WTC11 (cell line): ENCODE measurements at regions not wholly inside any gene's neighbourhood (a gene's known extent, or its start where the extent isn't known, plus 50 kb on each side); places are given as distances from the start of the nearest gene placed in this dataset.

Source experiments
- ATAC-seq: fragments of 200-7000 bp; cut with Tn5 transposase; 2 replicates; pipeline ENCODE4 v1.10.0; 2021; ENCODE audit warnings: mild to moderate bottlenecking, moderate library complexity
- CTCF ChIA-PET: fragments of 300-600 bp; sonication (Branson Sonifier 250); formaldehyde crosslinking; loops from one replicate; lab custom pipeline; 2021; ENCODE audit warnings: antibody characterized with exemption; lab: Charles Lee
- POLR2A ChIA-PET: fragments of 350-600 bp; sonication (Branson Sonifier 250); formaldehyde crosslinking; loops from one replicate; lab custom pipeline; 2021; ENCODE audit warnings: antibody characterized with exemption; lab: Charles Lee
- DNase-seq: peaks from one replicate; pipeline ENCODE4 v3.0.0; 2021; ENCODE audit warnings: low spot score
- H3K27ac Mint-ChIP-seq: 2 replicates; pipeline ENCODE4 v1.8.0; 2021; ENCODE audit warnings: mixed read lengths
- H3K27me3 Mint-ChIP-seq: 2 replicates; pipeline ENCODE4 v1.8.0; 2021; ENCODE audit warnings: low read depth, mild to moderate bottlenecking, moderate library complexity, mixed read lengths
- H3K36me3 Mint-ChIP-seq: 2 replicates; pipeline ENCODE4 v1.8.0; 2021; ENCODE audit warnings: mixed read lengths
- H3K4me1 Mint-ChIP-seq: 2 replicates; pipeline ENCODE4 v1.8.0; 2022; ENCODE audit warnings: mixed read lengths
- H3K4me3 Mint-ChIP-seq: 2 replicates; pipeline ENCODE4 v1.8.0; 2021; ENCODE audit warnings: mild to moderate bottlenecking, moderate library complexity, mixed read lengths
- H3K9me3 Mint-ChIP-seq: 2 replicates; pipeline ENCODE4 v1.8.0; 2021; ENCODE audit warnings: mixed read lengths
- CREM ChIP-seq: sonication (generic); formaldehyde crosslinking; IDR thresholded peaks from 2 replicates; pipeline ENCODE4 v1.8.1; 2022; ENCODE audit warnings: mild to moderate bottlenecking, missing genetic modification reagents, moderate library complexity
- E2F5 ChIP-seq: sonication (generic); formaldehyde crosslinking; IDR thresholded peaks from 2 replicates; pipeline ENCODE4 v1.8.1; 2022; ENCODE audit warnings: mild to moderate bottlenecking, moderate library complexity, missing genetic modification reagents
- ELF4 ChIP-seq: sonication (generic); formaldehyde crosslinking; IDR thresholded peaks from 2 replicates; pipeline ENCODE4 v1.8.1; 2022; ENCODE audit warnings: low read depth, mild to moderate bottlenecking, moderate library complexity, missing genetic modification reagents
- GABPB1 ChIP-seq: sonication (generic); formaldehyde crosslinking; IDR thresholded peaks from 2 replicates; pipeline ENCODE4 v1.8.1; 2023; ENCODE audit warnings: mild to moderate bottlenecking, missing genetic modification reagents
- HMGXB4 ChIP-seq: sonication (generic); formaldehyde crosslinking; IDR thresholded peaks from 2 replicates; pipeline ENCODE4 v1.8.1; 2023; ENCODE audit warnings: mild to moderate bottlenecking, moderate library complexity, missing genetic modification reagents
- MXD4 ChIP-seq: fragments of 250-450 bp; sonication (Bioruptor Pico); IDR thresholded peaks from 2 replicates; pipeline ENCODE4 v1.8.0; 2021; ENCODE audit warnings: mild to moderate bottlenecking, moderate library complexity, borderline replicate concordance
- NFE2L1 ChIP-seq: sonication (generic); formaldehyde crosslinking; IDR thresholded peaks from 2 replicates; pipeline ENCODE4 v1.8.1; 2023; ENCODE audit warnings: missing genetic modification reagents
- SOX15 ChIP-seq: fragments of 250-450 bp; sonication (Bioruptor Pico); IDR thresholded peaks from 2 replicates; pipeline ENCODE4 v1.9.0; 2021; ENCODE audit warnings: mild to moderate bottlenecking
- SP1 ChIP-seq: sonication (generic); formaldehyde crosslinking; conservative IDR thresholded peaks from 2 replicates; pipeline ENCODE4 v1.8.1; 2022; ENCODE audit warnings: missing genetic modification reagents
- STAT6 ChIP-seq: sonication (generic); formaldehyde crosslinking; conservative IDR thresholded peaks from 2 replicates; pipeline ENCODE4 v1.8.1; 2023; ENCODE audit warnings: mild to moderate bottlenecking, low read depth, missing genetic modification reagents, moderate library complexity
- ZNF396 ChIP-seq: fragments of 250-450 bp; sonication (Bioruptor Pico); IDR thresholded peaks from 2 replicates; pipeline ENCODE4 v1.8.0; 2021; ENCODE audit warnings: mild to moderate bottlenecking, moderate library complexity, borderline replicate concordance
- ZSCAN18 ChIP-seq: fragments of 250-450 bp; sonication (Bioruptor Pico); IDR thresholded peaks from 2 replicates; pipeline ENCODE4 v2.1.2; 2022; ENCODE audit warnings: mild to moderate bottlenecking, moderate library complexity

- Mint-ChIP-seq H3K9me3 (peaks cover 6% of the 10 kb centered on the region; the same call in 1 of the 2 replicates), H3K36me3 (no peaks in the 10 kb centered on the region; the same call in 1 of the 2 replicates), H3K4me3 (no peak overlapping the region), H3K4me1 (peaks cover 9% of the 10 kb centered on the region), H3K27me3 (no peaks in the 10 kb centered on the region), H3K27ac (no peak overlapping the region)
- ChIA-PET POLR2A (no interaction called here), CTCF (no interaction called here)
- no peak for TF ChIP-seq CREM (CRISPR knock-in tag)
- no peak for TF ChIP-seq E2F5 (CRISPR knock-in tag)
- ATAC-seq (no peak), DNase-seq (no peak)
These were observed 204.9 kb upstream of the ACVR2A start for GRCh38 chr2:147639891-147640290.

GRCh38 chr2:147639386-147639785, 205.4 kb upstream of the ACVR2A start:
- no peak overlapping the region for H3K27ac Mint-ChIP-seq
- H3K27me3 Mint-ChIP-seq = no peaks in the 10 kb centered on the region
- no peak for TF ChIP-seq GABPB1
- TF ChIP-seq ELF4 (CRISPR knock-in tag) = no peak
- TF ChIP-seq SP1 = no peak
- no peak for TF ChIP-seq ZSCAN18 (CRISPR knock-in tag)
- TF ChIP-seq HMGXB4 (CRISPR knock-in tag) = no peak
- TF ChIP-seq NFE2L1 (CRISPR knock-in tag) = no peak
- no peak for TF ChIP-seq MXD4 (CRISPR knock-in tag)
- no peak for TF ChIP-seq STAT6 (CRISPR knock-in tag)
- no peak for TF ChIP-seq ZNF396 (CRISPR knock-in tag)
- H3K4me3 Mint-ChIP-seq = no peak overlapping the region
- DNase-seq = no peak
- H3K9me3 Mint-ChIP-seq = peaks cover 6% of the 10 kb centered on the region; the same call in 1 of the 2 replicates
- ChIA-PET CTCF (no interaction called here), POLR2A (no interaction called here)
- ATAC-seq = no peak
- no peaks in the 10 kb centered on the region; the same call in 1 of the 2 replicates for H3K36me3 Mint-ChIP-seq
- H3K4me1 Mint-ChIP-seq = peaks cover 6% of the 10 kb centered on the region

- ATAC-seq (no peak), DNase-seq (no peak)
- Mint-ChIP-seq H3K27ac (no peak overlapping the region), H3K36me3 (no peaks in the 10 kb centered on the region; the same call in 1 of the 2 replicates), H3K27me3 (no peaks in the 10 kb centered on the region), H3K4me1 (no peaks in the 10 kb centered on the region), H3K4me3 (no peak overlapping the region), H3K9me3 (peaks cover 6% of the 10 kb centered on the region; the same call in 1 of the 2 replicates)
- TF ChIP-seq ZSCAN18 (CRISPR knock-in tag) (no peak), SOX15 (no peak)
- ChIA-PET POLR2A (interaction anchor here (0.6 kb wide), 1 partner anchor 154 kb away, joined by 4 read pairs; no protein-coding TSS in a partner anchor), CTCF (interaction anchor here (0.9 kb wide), 1 partner anchor 72 kb away, joined by 3 read pairs; no protein-coding TSS in a partner anchor)
These were observed 207.9 kb upstream of the ACVR2A start for GRCh38 chr2:147636886-147637285.
